Stimulated activated naive CD8-positive, alpha-beta T cell treated with anti-CD3 and anti-CD28 coated beads, Interleukin-15, Interleukin-2, amounts not matched to agents 100 ng/mL and 50 ng/mL, for 24 hours (primary cell): ENCODE measurements at regions not wholly inside any gene's neighbourhood (a gene's known extent, or its start where the extent isn't known, plus 50 kb on each side); places are given as distances from the start of the nearest gene placed in this dataset.
"Not testable (repeated sequence)": the region's sequence is repeated elsewhere in the genome, so short reads cannot be mapped to it uniquely, and the experiment has no call there.

ENCODE experiments used
- H3K27ac Mint-ChIP-seq: one replicate; pipeline ENCODE4 v1.8.0; 2021; ENCODE audit warnings: mild to moderate bottlenecking, mixed read lengths
- H3K27me3 Mint-ChIP-seq: one replicate; pipeline ENCODE4 v1.8.0; 2021; ENCODE audit warnings: mixed read lengths
- H3K36me3 Mint-ChIP-seq: one replicate; pipeline ENCODE4 v1.8.0; 2021; ENCODE audit warnings: low read depth, mixed read lengths
- H3K4me1 Mint-ChIP-seq: one replicate; pipeline ENCODE4 v1.8.0; 2021; ENCODE audit warnings: low read depth, mixed read lengths
- H3K4me3 Mint-ChIP-seq: one replicate; pipeline ENCODE4 v1.8.0; 2021; ENCODE audit warnings: mild to moderate bottlenecking, mixed read lengths
- H3K9me3 Mint-ChIP-seq: one replicate; pipeline ENCODE4 v1.8.0; 2021; ENCODE audit warnings: mixed read lengths

DNA sequence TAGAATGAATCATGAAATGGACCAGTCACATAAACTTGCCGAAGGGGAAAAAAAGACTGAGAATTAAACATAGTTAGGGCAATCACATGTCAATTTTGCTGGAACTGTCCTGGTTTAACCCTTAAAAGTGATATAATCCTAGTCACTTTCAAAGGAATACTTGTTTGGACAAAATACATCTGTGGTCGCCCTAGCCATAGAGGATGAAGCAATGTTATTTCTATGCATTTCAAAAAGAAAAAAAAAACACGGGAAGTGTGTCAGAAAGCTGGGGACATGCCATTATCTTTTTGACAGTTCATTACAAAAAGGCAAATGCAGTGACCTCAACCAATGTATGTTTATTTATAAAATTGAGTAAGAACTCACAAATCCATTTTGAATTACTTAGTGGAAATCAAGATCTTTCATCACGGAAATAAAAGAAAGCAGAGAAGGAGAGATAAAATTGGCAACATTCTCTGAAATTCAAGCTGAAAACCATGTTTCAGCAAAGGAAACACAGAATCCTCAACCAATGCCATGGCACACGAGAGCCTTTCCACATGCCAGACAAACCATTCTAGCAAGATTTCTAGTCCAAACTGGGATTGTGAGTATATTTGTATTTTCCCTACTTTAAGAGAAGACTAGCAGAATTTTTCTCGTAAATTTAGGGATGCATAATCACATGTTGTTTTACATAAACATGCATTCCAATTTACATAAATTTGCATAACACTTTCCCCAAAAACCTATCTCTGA, 854.3 kb upstream of the ACVR2A start:
- Mint-ChIP-seq H3K27me3 (no peaks in the 10 kb centered on the region), H3K36me3 (no peaks in the 10 kb centered on the region), H3K4me1 (no peaks in the 10 kb centered on the region), H3K4me3 (no peak overlapping the region), H3K27ac (no peak overlapping the region), H3K9me3 (peaks cover 5% of the 10 kb centered on the region)

DNA sequence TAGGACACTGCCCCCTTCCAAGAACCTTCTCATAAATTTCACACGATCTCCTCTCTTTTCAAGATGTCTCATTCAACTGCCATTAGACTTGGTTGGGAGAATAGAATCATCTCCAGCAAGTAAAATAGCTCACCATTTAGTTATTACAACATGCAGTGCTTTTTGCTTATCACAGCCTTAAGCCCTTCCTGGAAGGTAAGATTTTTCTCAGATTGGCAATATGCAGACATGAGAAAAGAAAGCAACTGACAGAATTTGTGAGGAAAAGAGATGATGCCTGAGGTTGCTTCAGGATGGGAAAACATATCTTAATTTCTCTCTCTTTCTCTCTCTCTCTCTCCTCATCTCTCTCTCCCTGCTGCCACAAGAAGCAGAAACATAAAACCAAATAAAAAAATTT, 855.1 kb upstream of the ACVR2A start:
- Mint-ChIP-seq H3K4me1 (no peaks in the 10 kb centered on the region), H3K9me3 (peaks cover 5% of the 10 kb centered on the region), H3K27ac (no peak overlapping the region), H3K36me3 (no peaks in the 10 kb centered on the region), H3K27me3 (no peaks in the 10 kb centered on the region), H3K4me3 (no peak overlapping the region)

DNA sequence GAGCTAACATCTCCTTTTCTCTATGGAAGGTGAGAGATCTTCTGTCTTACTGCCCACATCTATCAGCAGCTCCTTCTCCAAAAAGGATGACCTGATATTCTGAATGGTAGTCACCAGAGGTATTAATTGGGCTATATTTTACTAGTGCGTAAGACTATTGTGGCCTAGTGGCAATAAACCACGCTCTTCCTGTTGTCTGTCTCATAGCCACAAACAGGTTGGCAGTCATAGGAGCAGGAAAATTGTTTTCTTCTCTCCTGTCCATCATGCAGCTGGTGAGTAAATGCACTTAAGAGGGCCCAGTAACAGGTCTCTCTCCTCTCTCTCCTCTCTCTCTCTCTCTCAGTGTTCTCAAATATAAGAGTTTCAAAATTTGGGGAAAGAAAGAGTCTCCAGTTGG, 856.8 kb upstream of the ACVR2A start:
- no peaks in the 10 kb centered on the region for H3K27me3 Mint-ChIP-seq
- H3K27ac Mint-ChIP-seq: no peak overlapping the region
- H3K36me3 Mint-ChIP-seq: no peaks in the 10 kb centered on the region
- no peak overlapping the region for H3K4me3 Mint-ChIP-seq
- peaks cover 5% of the 10 kb centered on the region for H3K9me3 Mint-ChIP-seq
- no peaks in the 10 kb centered on the region for H3K4me1 Mint-ChIP-seq

- no peak overlapping the region for H3K4me3 Mint-ChIP-seq
- H3K27me3 Mint-ChIP-seq: no peaks in the 10 kb centered on the region
- H3K27ac Mint-ChIP-seq: no peak overlapping the region
- no peaks in the 10 kb centered on the region for H3K36me3 Mint-ChIP-seq
- no peaks in the 10 kb centered on the region for H3K4me1 Mint-ChIP-seq
- H3K9me3 Mint-ChIP-seq: peaks cover 5% of the 10 kb centered on the region
These were observed 858.7 kb upstream of the ACVR2A start for GRCh38 chr2:146986161-146986560.

DNA sequence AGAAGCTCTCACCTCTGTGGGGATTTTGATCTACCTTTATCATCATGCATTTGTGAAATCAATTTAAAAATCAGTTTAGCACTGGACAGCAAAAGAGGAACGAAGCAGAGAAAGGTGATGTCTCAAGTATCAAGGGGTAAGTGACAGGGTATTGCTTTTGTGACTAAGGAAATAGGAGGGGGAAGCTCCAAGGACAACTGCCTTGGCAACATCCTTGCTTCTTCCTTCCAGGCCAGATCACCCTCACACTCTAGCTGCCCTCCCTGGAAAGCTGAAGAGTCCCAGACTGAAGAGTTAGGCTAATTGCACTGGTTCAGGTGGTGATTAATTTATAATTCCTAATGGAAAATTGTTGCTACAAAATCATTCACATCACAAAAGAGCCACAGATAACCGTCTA, 859.1 kb upstream of the ACVR2A start:
- no peaks in the 10 kb centered on the region for H3K4me1 Mint-ChIP-seq
- peaks cover 5% of the 10 kb centered on the region for H3K9me3 Mint-ChIP-seq
- no peak overlapping the region for H3K4me3 Mint-ChIP-seq
- no peaks in the 10 kb centered on the region for H3K27me3 Mint-ChIP-seq
- no peaks in the 10 kb centered on the region for H3K36me3 Mint-ChIP-seq
- H3K27ac Mint-ChIP-seq: no peak overlapping the region

- Mint-ChIP-seq H3K27ac (no peak overlapping the region), H3K36me3 (no peaks in the 10 kb centered on the region), H3K4me3 (no peak overlapping the region), H3K9me3 (peaks cover 5% of the 10 kb centered on the region), H3K27me3 (no peaks in the 10 kb centered on the region), H3K4me1 (no peaks in the 10 kb centered on the region)
These were observed 860.8 kb upstream of the ACVR2A start for GRCh38 chr2:146984014-146984413.

DNA sequence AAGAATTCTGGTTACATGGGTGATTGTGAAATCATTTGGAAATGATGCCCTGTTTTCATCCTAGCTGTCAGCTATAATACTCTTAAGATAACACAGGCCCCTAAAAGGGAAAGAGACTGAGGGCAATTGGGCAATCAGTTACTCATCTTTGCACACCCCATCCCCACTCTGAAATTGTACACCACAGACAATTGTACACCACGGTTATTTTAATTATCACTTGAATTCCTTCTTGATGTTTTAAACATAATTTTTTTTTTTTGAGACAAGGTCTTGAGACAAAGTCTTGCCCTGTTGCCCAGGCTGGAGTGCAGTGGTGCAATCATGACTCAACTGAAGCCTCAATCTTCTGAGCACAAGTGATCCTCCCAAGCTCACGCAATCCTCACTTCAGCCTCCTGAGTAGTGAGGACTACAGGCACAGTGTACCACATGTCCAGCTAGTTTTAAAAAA, 862.4 kb upstream of the ACVR2A start:
- H3K27me3 Mint-ChIP-seq: no peaks in the 10 kb centered on the region
- no peak overlapping the region for H3K4me3 Mint-ChIP-seq
- no peak overlapping the region for H3K27ac Mint-ChIP-seq
- H3K36me3 Mint-ChIP-seq: no peaks in the 10 kb centered on the region
- H3K4me1 Mint-ChIP-seq: no peaks in the 10 kb centered on the region
- peaks cover 5% of the 10 kb centered on the region for H3K9me3 Mint-ChIP-seq

GRCh38 chr2:146981921-146982320, 862.9 kb upstream of the ACVR2A start:
- H3K4me1 Mint-ChIP-seq: no peaks in the 10 kb centered on the region
- no peak overlapping the region for H3K4me3 Mint-ChIP-seq
- peaks cover under 1% of the 10 kb centered on the region for H3K9me3 Mint-ChIP-seq
- no peaks in the 10 kb centered on the region for H3K36me3 Mint-ChIP-seq
- H3K27me3 Mint-ChIP-seq: no peaks in the 10 kb centered on the region
- no peak overlapping the region for H3K27ac Mint-ChIP-seq

- H3K9me3 Mint-ChIP-seq: no peaks in the 10 kb centered on the region
- H3K4me1 Mint-ChIP-seq: no peaks in the 10 kb centered on the region
- H3K4me3 Mint-ChIP-seq: no peak overlapping the region
- no peak overlapping the region for H3K27ac Mint-ChIP-seq
- no peaks in the 10 kb centered on the region for H3K36me3 Mint-ChIP-seq
- no peaks in the 10 kb centered on the region for H3K27me3 Mint-ChIP-seq
These were observed 865.1 kb upstream of the ACVR2A start for GRCh38 chr2:146979746-146980145.

- Mint-ChIP-seq H3K4me3 (no peak overlapping the region), H3K27ac (no peak overlapping the region), H3K27me3 (no peaks in the 10 kb centered on the region), H3K9me3 (no peaks in the 10 kb centered on the region), H3K4me1 (no peaks in the 10 kb centered on the region), H3K36me3 (no peaks in the 10 kb centered on the region)
These were observed 866.0 kb upstream of the ACVR2A start for GRCh38 chr2:146978577-146979555.

GRCh38 chr2:146970981-146971380, 873.8 kb upstream of the ACVR2A start:
- H3K4me3 Mint-ChIP-seq, H3K27ac Mint-ChIP-seq: not testable (repeated sequence)
- H3K9me3 Mint-ChIP-seq: peaks cover 14% of the 10 kb centered on the region

GRCh38 chr2:146969703-146970102, 875.1 kb upstream of the ACVR2A start:
- H3K27me3 Mint-ChIP-seq, H3K27ac Mint-ChIP-seq, H3K4me1 Mint-ChIP-seq, H3K4me3 Mint-ChIP-seq, H3K36me3 Mint-ChIP-seq: not testable (repeated sequence)
- H3K9me3 Mint-ChIP-seq: peaks cover 14% of the 10 kb centered on the region

More at GRCh38 chr2:146970981-146971380, 873.8 kb upstream of the ACVR2A start:
- H3K27me3 Mint-ChIP-seq, H3K36me3 Mint-ChIP-seq, H3K4me1 Mint-ChIP-seq: not testable (repeated sequence)

- Mint-ChIP-seq H3K9me3 (peaks cover 6% of the 10 kb centered on the region), H3K27ac (no peak overlapping the region), H3K36me3 (no peaks in the 10 kb centered on the region), H3K4me3 (no peak overlapping the region), H3K4me1 (no peaks in the 10 kb centered on the region), H3K27me3 (no peaks in the 10 kb centered on the region)
These were observed 880.3 kb upstream of the ACVR2A start for GRCh38 chr2:146964494-146964893.

- Mint-ChIP-seq H3K4me3 (no peak overlapping the region), H3K9me3 (no peaks in the 10 kb centered on the region), H3K27ac (no peak overlapping the region), H3K36me3 (no peaks in the 10 kb centered on the region), H3K27me3 (no peaks in the 10 kb centered on the region), H3K4me1 (no peaks in the 10 kb centered on the region)
These were observed 890.3 kb upstream of the ACVR2A start for GRCh38 chr2:146954544-146954943.

DNA sequence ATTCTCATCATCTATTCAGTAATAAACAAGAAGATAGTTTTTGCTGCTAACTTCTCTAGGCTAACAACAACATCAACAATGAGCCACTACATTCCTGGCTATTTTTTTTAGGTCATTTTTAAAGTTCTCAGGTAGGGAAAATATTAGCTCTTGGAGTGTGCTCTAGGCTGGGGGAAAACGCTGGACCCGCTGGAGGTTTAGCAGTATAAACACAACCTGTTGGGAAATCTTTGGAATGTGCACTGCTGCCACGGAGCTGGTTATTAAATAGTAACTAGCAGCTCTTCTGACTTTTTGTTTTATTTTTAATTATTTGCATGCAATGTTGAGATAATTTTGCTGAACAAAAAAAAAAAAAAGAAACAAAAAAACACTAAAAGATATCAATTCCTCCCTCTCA, 892.1 kb upstream of the ACVR2A start:
- Mint-ChIP-seq H3K27me3 (no peaks in the 10 kb centered on the region), H3K4me3 (no peak overlapping the region)

More for the DNA sequence above, 892.1 kb upstream of the ACVR2A start:
- no peaks in the 10 kb centered on the region for H3K9me3 Mint-ChIP-seq
- H3K4me1 Mint-ChIP-seq: no peaks in the 10 kb centered on the region
- H3K36me3 Mint-ChIP-seq: no peaks in the 10 kb centered on the region
- no peak overlapping the region for H3K27ac Mint-ChIP-seq
